ENCODE measurements at regions not wholly inside any gene's neighbourhood (a gene's known extent, or its start where the extent isn't known, plus 50 kb on each side); places are given as distances from the start of the nearest gene placed in this dataset.

- Histone ChIP-seq H3K9me3 (ENCODE audit: severe bottlenecking) (no peaks in the 10 kb centered on the region), H3K4me1 (ENCODE audit: insufficient read depth, poor library complexity, severe bottlenecking) (no peaks in the 10 kb centered on the region), H3K27ac (ENCODE audit: poor library complexity, severe bottlenecking) (no peak overlapping the region), H3K36me3 (ENCODE audit: low read depth) (no peaks in the 10 kb centered on the region), H3K27me3 (ENCODE audit: insufficient read depth, poor library complexity, severe bottlenecking) (no peaks in the 10 kb centered on the region), H3K4me3 (ENCODE audit: severe bottlenecking) (no peak overlapping the region)
- ATAC-seq (ENCODE audit: low read depth) (no peak), DNase-seq (ENCODE audit: low spot score) (no peak)
- TF ChIP-seq CTCF (IDR thresholded peaks at IDR 0.05; ENCODE audit: poor library complexity, severe bottlenecking) = no peak
Measured at GRCh38 chrX:139191286-139191685, 339.3 kb upstream of the F9 start.

- ATAC-seq (ENCODE audit: low read depth) (no peak), DNase-seq (ENCODE audit: low spot score) (no peak)
- Histone ChIP-seq H3K9me3 (ENCODE audit: severe bottlenecking) (no peaks in the 10 kb centered on the region), H3K27ac (ENCODE audit: poor library complexity, severe bottlenecking) (no peak overlapping the region), H3K36me3 (ENCODE audit: low read depth) (no peaks in the 10 kb centered on the region), H3K4me1 (ENCODE audit: insufficient read depth, poor library complexity, severe bottlenecking) (no peaks in the 10 kb centered on the region), H3K27me3 (ENCODE audit: insufficient read depth, poor library complexity, severe bottlenecking) (no peaks in the 10 kb centered on the region), H3K4me3 (ENCODE audit: severe bottlenecking) (no peak overlapping the region)
- no peak for TF ChIP-seq CTCF (IDR thresholded peaks at IDR 0.05; ENCODE audit: poor library complexity, severe bottlenecking)
Measured at GRCh38 chrX:139187738-139188137, 342.8 kb upstream of the F9 start.

- Histone ChIP-seq H3K27ac (ENCODE audit: poor library complexity, severe bottlenecking) (no peak overlapping the region), H3K27me3 (ENCODE audit: insufficient read depth, poor library complexity, severe bottlenecking) (no peaks in the 10 kb centered on the region)
Measured at GRCh38 chrX:139186991-139187390, 343.5 kb upstream of the F9 start.

GRCh38 chrX:139179592-139179991 lies 350.9 kb upstream of the F9 start:
- Histone ChIP-seq H3K9me3 (ENCODE audit: severe bottlenecking) (no peaks in the 10 kb centered on the region), H3K36me3 (ENCODE audit: low read depth) (no peaks in the 10 kb centered on the region), H3K27ac (ENCODE audit: poor library complexity, severe bottlenecking) (no peak overlapping the region), H3K27me3 (ENCODE audit: insufficient read depth, poor library complexity, severe bottlenecking) (no peaks in the 10 kb centered on the region), H3K4me3 (ENCODE audit: severe bottlenecking) (no peak overlapping the region), H3K4me1 (ENCODE audit: insufficient read depth, poor library complexity, severe bottlenecking) (no peaks in the 10 kb centered on the region)
- DNase-seq (ENCODE audit: low spot score) = no peak
- no peak for ATAC-seq (ENCODE audit: low read depth)
- TF ChIP-seq CTCF (IDR thresholded peaks at IDR 0.05; ENCODE audit: poor library complexity, severe bottlenecking) = no peak

More at GRCh38 chrX:139186991-139187390, 343.5 kb upstream of the F9 start:
- Histone ChIP-seq H3K4me1 (ENCODE audit: insufficient read depth, poor library complexity, severe bottlenecking) (no peaks in the 10 kb centered on the region), H3K9me3 (ENCODE audit: severe bottlenecking) (no peaks in the 10 kb centered on the region), H3K4me3 (ENCODE audit: severe bottlenecking) (no peak overlapping the region), H3K36me3 (ENCODE audit: low read depth) (no peaks in the 10 kb centered on the region)
- DNase-seq (ENCODE audit: low spot score) = no peak
- ATAC-seq (ENCODE audit: low read depth) = no peak
- no peak for TF ChIP-seq CTCF (IDR thresholded peaks at IDR 0.05; ENCODE audit: poor library complexity, severe bottlenecking)

- TF ChIP-seq CTCF (IDR thresholded peaks at IDR 0.05; ENCODE audit: poor library complexity, severe bottlenecking) = no peak
- ATAC-seq (ENCODE audit: low read depth) = no peak
- Histone ChIP-seq H3K4me3 (ENCODE audit: severe bottlenecking) (no peak overlapping the region), H3K27ac (ENCODE audit: poor library complexity, severe bottlenecking) (no peak overlapping the region), H3K4me1 (ENCODE audit: insufficient read depth, poor library complexity, severe bottlenecking) (no peaks in the 10 kb centered on the region), H3K9me3 (ENCODE audit: severe bottlenecking) (no peaks in the 10 kb centered on the region), H3K36me3 (ENCODE audit: low read depth) (no peaks in the 10 kb centered on the region), H3K27me3 (ENCODE audit: insufficient read depth, poor library complexity, severe bottlenecking) (no peaks in the 10 kb centered on the region)
- DNase-seq (ENCODE audit: low spot score) = no peak
Measured at GRCh38 chrX:139178980-139179379, 351.6 kb upstream of the F9 start.

Measured in RWPE2 (cell line).